IMR-90 (cell line): ENCODE measurements at regions not wholly inside any gene's neighbourhood (a gene's known extent, or its start where the extent isn't known, plus 50 kb on each side); places are given as distances from the start of the nearest gene placed in this dataset.

Source experiments
- ATAC-seq: fragments of 200-7000 bp; cut with Tn5 transposase; 2 replicates; pipeline ENCODE4 v1.9.1; 2020; ENCODE audit warnings: low read depth, mild to moderate bottlenecking, moderate library complexity
- BruUV-seq: library from RNA; stranded (reverse); fragments of 400-500 nt; replicated peaks from 2 replicates; lab custom pipeline; 2021; lab: Mats Ljungman, UMichigan
- CTCF ChIA-PET: fragments of 300-600 bp; formaldehyde crosslinking; extraction: SDS; loops from one replicate; lab custom pipeline; 2021; ENCODE audit warnings: antibody characterized with exemption; lab: Yijun Ruan, JAX
- POLR2A ChIA-PET: fragments of 300-600 bp; sonication (Branson Sonifier 250); formaldehyde crosslinking; loops from one replicate; lab custom pipeline; 2022; ENCODE audit warnings: antibody characterized with exemption; ENCODE audit not compliant: unreplicated experiment; lab: Charles Lee
- DNase-seq: peaks from one replicate; pipeline ENCODE4 v3.0.0; 2013
- H2AFZ ChIP-seq: replicated peaks from 2 replicates; pipeline ENCODE3; 2013; ENCODE audit warnings: low read length, mild to moderate bottlenecking; ENCODE audit not compliant: poor library complexity
- H2AK5ac ChIP-seq: 2 replicates; pipeline ENCODE4 v1.6.1; 2013; ENCODE audit warnings: low read depth, low read length, inconsistent platforms
- H2AK9ac ChIP-seq: replicated peaks from 2 replicates; pipeline ENCODE3; 2013; ENCODE audit warnings: mild to moderate bottlenecking, low read depth, low read length, moderate library complexity; ENCODE audit not compliant: poor library complexity
- H2BK120ac ChIP-seq: 2 replicates; pipeline ENCODE4 v1.6.1; 2013; ENCODE audit warnings: low read depth, low read length, inconsistent platforms
- H2BK15ac ChIP-seq: 3 replicates; pipeline ENCODE4 v1.6.1; 2013; ENCODE audit warnings: low read depth, low read length, inconsistent platforms
- H2BK20ac ChIP-seq: 2 replicates; pipeline ENCODE4 v1.6.1; 2013; ENCODE audit warnings: low read depth, mild to moderate bottlenecking, inconsistent platforms, low read length, moderate library complexity
- H2BK5ac ChIP-seq: 2 replicates; pipeline ENCODE4 v1.6.1; 2013; ENCODE audit warnings: mild to moderate bottlenecking, low read depth, low read length, inconsistent platforms; ENCODE audit not compliant: poor library complexity, severe bottlenecking
- H3K14ac ChIP-seq: replicated peaks from 2 replicates; pipeline ENCODE4 v1.6.1; 2013; ENCODE audit warnings: low read depth, low read length, inconsistent platforms
- H3K18ac ChIP-seq: 2 replicates; pipeline ENCODE4 v1.6.1; 2013; ENCODE audit warnings: low read depth, low read length, control low read depth
- H3K23ac ChIP-seq: 2 replicates; pipeline ENCODE4 v1.6.1; 2013; ENCODE audit warnings: low read depth, low read length, inconsistent platforms
- H3K27ac ChIP-seq: 2 replicates; pipeline ENCODE4 v1.5.1; 2013; ENCODE audit warnings: mild to moderate bottlenecking, control low read depth, low read length; ENCODE audit not compliant: insufficient read depth
- H3K27me3 ChIP-seq: 2 replicates; pipeline ENCODE4 v1.6.1; 2013; ENCODE audit warnings: low read length; ENCODE audit not compliant: control insufficient read depth, insufficient read depth
- H3K36me3 ChIP-seq: 2 replicates; pipeline ENCODE4 v1.6.1; 2013; ENCODE audit warnings: low read length, mixed read lengths; ENCODE audit not compliant: control insufficient read depth, insufficient read depth
- H3K4ac ChIP-seq: 2 replicates; pipeline ENCODE4 v1.6.1; 2013; ENCODE audit warnings: low read depth, low read length, inconsistent platforms
- H3K4me1 ChIP-seq: 2 replicates; pipeline ENCODE4 v1.6.1; 2013; ENCODE audit warnings: low read length, mixed read lengths; ENCODE audit not compliant: control insufficient read depth, insufficient read depth
- H3K4me2 ChIP-seq: 2 replicates; pipeline ENCODE4 v1.6.1; 2013; ENCODE audit warnings: low read depth, mild to moderate bottlenecking, control low read depth, low read length, moderate library complexity
- H3K4me3 ChIP-seq: 2 replicates; pipeline ENCODE4 v1.5.1; 2013; ENCODE audit warnings: low read depth, mild to moderate bottlenecking, control low read depth, low read length, moderate library complexity; ENCODE audit not compliant: insufficient read depth
- H3K56ac ChIP-seq: 2 replicates; pipeline ENCODE4 v1.6.1; 2013; ENCODE audit warnings: low read length, inconsistent platforms; ENCODE audit not compliant: insufficient read depth; ENCODE audit errors: extremely low read depth
- H3K79me1 ChIP-seq, 2 experiments: 2 replicates each; pipeline ENCODE4 v1.6.1; 2013; ENCODE audit warnings: low read length in 2 of 2, inconsistent platforms in 1 of 2, low read depth in 1 of 2
- H3K9ac ChIP-seq: 2 replicates; pipeline ENCODE4 v1.6.1; 2013; ENCODE audit warnings: low read depth, low read length, control low read depth
- H3K9me1 ChIP-seq: 2 replicates; pipeline ENCODE4 v1.6.1; 2013; ENCODE audit warnings: low read length, inconsistent platforms; ENCODE audit not compliant: insufficient read depth
- H3K9me3 ChIP-seq: 2 replicates; pipeline ENCODE4 v1.6.1; 2013; ENCODE audit warnings: low read length; ENCODE audit not compliant: control insufficient read depth, insufficient read depth
- H4K20me1 ChIP-seq: 2 replicates; pipeline ENCODE4 v1.6.1; 2013; ENCODE audit warnings: low read length, inconsistent platforms; ENCODE audit not compliant: insufficient read depth
- H4K5ac ChIP-seq: 2 replicates; pipeline ENCODE4 v1.6.1; 2013; ENCODE audit warnings: mild to moderate bottlenecking, low read depth, low read length, control low read depth
- H4K8ac ChIP-seq, 2 experiments: 2 replicates each; pipeline ENCODE4 v1.6.1; 2013; ENCODE audit warnings: low read depth in 2 of 2, low read length in 2 of 2, control low read depth in 1 of 2, inconsistent platforms in 1 of 2
- H4K91ac ChIP-seq: 2 replicates; pipeline ENCODE4 v1.6.1; 2013; ENCODE audit warnings: low read depth, low read length, inconsistent platforms; ENCODE audit not compliant: insufficient read depth
- CEBPB ChIP-seq: IDR thresholded peaks from 2 replicates; pipeline ENCODE4 v1.6.1; 2012; ENCODE audit warnings: low read depth, low read length, improper control_type of control experiment
- CTCF ChIP-seq: conservative IDR thresholded peaks from 2 replicates; pipeline ENCODE4 v1.5.1; 2012; ENCODE audit warnings: mild to moderate bottlenecking, low read depth, low read length, improper control_type of control experiment
- MAFK ChIP-seq: IDR thresholded peaks from 2 replicates; pipeline ENCODE4 v1.6.1; 2012; ENCODE audit warnings: low read depth, low read length, improper control_type of control experiment
- MXI1 ChIP-seq: IDR thresholded peaks from 2 replicates; pipeline ENCODE4 v1.6.1; 2012; ENCODE audit warnings: low read depth, mild to moderate bottlenecking, low read length, moderate library complexity, borderline replicate concordance
- NFE2L2 ChIP-seq: fragments of 150-350 bp; IDR thresholded peaks from 2 replicates; pipeline ENCODE4 v1.6.1; 2016; ENCODE audit warnings: low read depth, mild to moderate bottlenecking, low read length
- POLR2A ChIP-seq: IDR thresholded peaks from 2 replicates; pipeline ENCODE4 v1.6.1; 2012; ENCODE audit warnings: mild to moderate bottlenecking, low read depth, low read length
- RCOR1 ChIP-seq: IDR thresholded peaks from 2 replicates; pipeline ENCODE4 v1.6.1; 2012; ENCODE audit warnings: mild to moderate bottlenecking, low read length, improper control_type of control experiment; ENCODE audit not compliant: insufficient replicate concordance
- RFX5 ChIP-seq: IDR thresholded peaks from 2 replicates; pipeline ENCODE4 v1.8.0; 2012; ENCODE audit warnings: low read depth, mild to moderate bottlenecking, low read length, moderate library complexity
- USF2 ChIP-seq: fragments of 150-350 bp; IDR thresholded peaks from 2 replicates; pipeline ENCODE4 v1.6.1; 2017; ENCODE audit warnings: mild to moderate bottlenecking, antibody characterized with exemption, low read length, low read depth
- WGBS, 2 experiments: methylation state at CpG; one replicate each; pipeline versions ENCODE4 v1.1.5 to v1.1.7; 2013; ENCODE audit warnings: missing lambda C conversion rate in 2 of 2; ENCODE audit not compliant: insufficient read length in 1 of 2; ENCODE audit errors: extremely low coverage in 2 of 2; 5-methylcytosine and 5-hydroxymethylcytosine counted together
- dilution Hi-C: fragments of 300-500 bp; cut with HindIII; formaldehyde crosslinking; loops from one replicate; pipeline ENCODE4 v1.14.3; 2018; ENCODE audit warnings: low sequenced_read_pairs; ENCODE audit not compliant: unreplicated experiment
- in situ Hi-C: fragments of 300-500 bp; cut with MboI; formaldehyde crosslinking; loops from 3 replicates; pipeline ENCODE4 v1.14.3; 2019; ENCODE audit warnings: low sequenced_read_pairs, inconsistent platforms, mixed read lengths
- intact Hi-C: fragments of 100-400 bp; cut with micrococcal nuclease; formaldehyde crosslinking; loops from 2 replicates; pipeline ENCODE4 v1.10.0; 2022
- TF ChIP-seq, protein P1 (sequence below): fragments of 150-350 bp; IDR thresholded peaks from 2 replicates; pipeline ENCODE4 v1.6.1; 2016; ENCODE audit warnings: low read depth, mild to moderate bottlenecking, low read length, moderate library complexity, borderline replicate concordance

- no peak for ATAC-seq
- Histone ChIP-seq H3K9ac (no peak overlapping the region), H2AK9ac (no peak overlapping the region), H3K27me3 (no peaks in the 10 kb centered on the region), H3K4me2 (no peak overlapping the region), H3K18ac (no peak overlapping the region), H3K4me3 (no peak overlapping the region), H3K23ac (no peak overlapping the region), H4K91ac (no peak overlapping the region), H3K79me1 (no peaks in the 10 kb centered on the region), H4K8ac (no peak overlapping the region), H3K56ac (no peak overlapping the region), H3K36me3 (no peaks in the 10 kb centered on the region), H3K4ac (no peak overlapping the region), H3K9me3 (no peaks in the 10 kb centered on the region; the same call in 1 of the 2 replicates), H2BK20ac (no peak overlapping the region), H2AFZ (no peak overlapping the region), H3K4me1 (no peaks in the 10 kb centered on the region), H3K14ac (no peak overlapping the region), H3K9me1 (no peaks in the 10 kb centered on the region), H2BK120ac (no peak overlapping the region), H2BK5ac (no peak overlapping the region), H4K5ac (no peak overlapping the region), H2AK5ac (no peak overlapping the region), H2BK15ac (no peak overlapping the region), H4K20me1 (no peaks in the 10 kb centered on the region), H3K27ac (no peak overlapping the region)
- in situ Hi-C loops (no loop called here), dilution Hi-C loops (no loop called here), intact Hi-C loops (no loop called here)
- ChIA-PET POLR2A (no interaction called here), CTCF (no interaction called here)
- no TSS peak for BruUV-seq
- WGBS, 2 experiments = no CpG with 5 or more reads among the region's 4 CpGs
- no peak for DNase-seq
- TF ChIP-seq NFE2L2 (no peak), MXI1 (no peak), MAFK (no peak), RFX5 (no peak), POLR2A (no peak), USF2 (no peak), CTCF (no peak), RCOR1 (no peak), CEBPB (no peak)
- TF ChIP-seq, protein P1, sequence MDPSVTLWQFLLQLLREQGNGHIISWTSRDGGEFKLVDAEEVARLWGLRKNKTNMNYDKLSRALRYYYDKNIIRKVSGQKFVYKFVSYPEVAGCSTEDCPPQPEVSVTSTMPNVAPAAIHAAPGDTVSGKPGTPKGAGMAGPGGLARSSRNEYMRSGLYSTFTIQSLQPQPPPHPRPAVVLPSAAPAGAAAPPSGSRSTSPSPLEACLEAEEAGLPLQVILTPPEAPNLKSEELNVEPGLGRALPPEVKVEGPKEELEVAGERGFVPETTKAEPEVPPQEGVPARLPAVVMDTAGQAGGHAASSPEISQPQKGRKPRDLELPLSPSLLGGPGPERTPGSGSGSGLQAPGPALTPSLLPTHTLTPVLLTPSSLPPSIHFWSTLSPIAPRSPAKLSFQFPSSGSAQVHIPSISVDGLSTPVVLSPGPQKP = no peak
Observed at GRCh38 chr3:161558236-161558635, 61.6 kb downstream of the OTOL1 start.
